Body of pancreas (tissue), 4 donors: ENCODE measurements at regions not wholly inside any gene's neighbourhood (a gene's known extent, or its start where the extent isn't known, plus 50 kb on each side); places are given as distances from the start of the nearest gene placed in this dataset.

Source experiments
- ATAC-seq: fragments of 150-250 bp; one replicate; pipeline ENCODE4 v1.9.1; 2016
- DNase-seq, 4 donors: peaks; one replicate each; pipeline ENCODE4 v3.0.0-alpha.2; 2019
- H3K27ac ChIP-seq, 4 donors: fragments of 200-600 bp; sonication (generic); 1 replicate in 3 of 4; 2 replicates in 1 of 4; pipeline versions ENCODE4 v1.5.1 to v1.6.1; 2016 to 2019; ENCODE audit warnings: mild to moderate bottlenecking in 1 of 4, mixed read lengths in 1 of 4, moderate library complexity in 1 of 4
- H3K27me3 ChIP-seq, 2 donors: fragments of 200-600 bp; sonication (generic); one replicate each; pipeline ENCODE4 v1.6.0; 2016; ENCODE audit warnings: mild to moderate bottlenecking in 1 of 2
- H3K36me3 ChIP-seq, 2 donors: fragments of 200-600 bp; sonication (generic); replicated peaks in 1 of 2; 2 replicates each; pipeline ENCODE4 v1.5.1; 2016; ENCODE audit warnings: low read depth in 2 of 2; ENCODE audit not compliant: insufficient read depth in 1 of 2
- H3K4me1 ChIP-seq: fragments of 200-600 bp; sonication (generic); one replicate; pipeline ENCODE4 v1.6.0; 2016
- H3K4me3 ChIP-seq, 2 donors: fragments of 200-600 bp; sonication (generic); 1 replicate in 1 of 2; 2 replicates in 1 of 2; pipeline ENCODE4 v1.5.1; 2016 to 2019
- H3K9me3 ChIP-seq, 3 donors: fragments of 200-600 bp; sonication (generic); 1 replicate in 2 of 3; 2 replicates in 1 of 3; pipeline ENCODE4 v1.5.1; 2016
- CTCF ChIP-seq, 7 experiments: fragments of 450-650 bp in 4 of 7; fragments of 200-600 bp in 3 of 7; sonication (generic) in 3 of 7; IDR thresholded peaks; one replicate each; pipeline ENCODE4 v1.5.1; 2016 to 2019; ENCODE audit warnings: antibody characterized with exemption in 7 of 7
- POLR2A ChIP-seq, 3 donors: fragments of 450-650 bp; IDR thresholded peaks; one replicate each; pipeline ENCODE4 v1.6.1; 2016; ENCODE audit warnings: antibody characterized with exemption in 3 of 3, mild to moderate bottlenecking in 2 of 3
- WGBS, 2 donors: methylation state at CpG; one replicate each; pipeline ENCODE4 v1.1.5; 2017; 5-methylcytosine and 5-hydroxymethylcytosine counted together
- intact Hi-C: fragments of 100-400 bp; cut with DNase I; formaldehyde crosslinking; loops from one replicate; pipeline ENCODE4 v1.15.1; 2023

- H3K27me3 ChIP-seq = no peaks in the 10 kb centered on the region
- no peak overlapping the region for H3K4me3 ChIP-seq
- H3K27ac ChIP-seq = no peak overlapping the region
- H3K36me3 ChIP-seq = no peaks in the 10 kb centered on the region
- H3K4me1 ChIP-seq = no peaks in the 10 kb centered on the region
- no peak for ATAC-seq
- WGBS, 2 donors = 57 to 69% methylated on average over 1 of the region's 1 CpG
- DNase-seq = no peak
- intact Hi-C loops = no loop called here
- TF ChIP-seq CTCF (IDR thresholded peaks at IDR 0.05) = no peak
- no peak for TF ChIP-seq POLR2A (IDR thresholded peaks at IDR 0.05)
- peaks cover 0 to 14% (median 0%) of the 10 kb centered on the region in 3 donors for H3K9me3 ChIP-seq
Observed at GRCh38 chr12:58277231-58277630, 335.9 kb downstream of the ATP23 start.

DNA sequence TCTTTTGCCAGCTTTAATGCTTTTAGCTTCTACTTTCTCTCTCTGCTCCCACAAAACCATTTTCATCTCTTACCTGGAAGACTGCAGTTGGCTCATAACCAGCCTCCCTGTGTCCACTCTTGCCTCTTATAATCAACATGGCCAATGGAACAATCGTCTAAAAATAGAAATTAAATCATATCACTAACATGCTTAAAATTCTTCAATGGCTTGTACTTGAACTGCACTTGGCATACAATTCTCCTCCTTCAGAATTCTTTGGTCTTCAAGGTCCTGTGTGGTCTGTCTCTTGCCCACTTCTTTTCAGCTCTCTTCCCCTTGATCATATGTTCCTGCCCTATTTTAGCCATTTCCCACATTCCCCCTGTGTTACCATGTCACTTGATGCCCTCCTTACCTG lies 342.2 kb downstream of the ATP23 start:
- Histone ChIP-seq H3K27me3 (no peaks in the 10 kb centered on the region), H3K9me3 (peaks cover 0 to 5% (median 0%) of the 10 kb centered on the region in 3 donors), H3K4me3 (no peak overlapping the region), H3K27ac (no peak overlapping the region), H3K4me1 (no peaks in the 10 kb centered on the region), H3K36me3 (no peaks in the 10 kb centered on the region)
- intact Hi-C loops = no loop called here
- DNase-seq (no peak), ATAC-seq (no peak)
- WGBS, 2 donors = 21 to 24% methylated on average over 1 of the region's 1 CpG
- TF ChIP-seq CTCF (IDR thresholded peaks at IDR 0.05) = no peak
- TF ChIP-seq POLR2A (IDR thresholded peaks at IDR 0.05) = no peak

DNA sequence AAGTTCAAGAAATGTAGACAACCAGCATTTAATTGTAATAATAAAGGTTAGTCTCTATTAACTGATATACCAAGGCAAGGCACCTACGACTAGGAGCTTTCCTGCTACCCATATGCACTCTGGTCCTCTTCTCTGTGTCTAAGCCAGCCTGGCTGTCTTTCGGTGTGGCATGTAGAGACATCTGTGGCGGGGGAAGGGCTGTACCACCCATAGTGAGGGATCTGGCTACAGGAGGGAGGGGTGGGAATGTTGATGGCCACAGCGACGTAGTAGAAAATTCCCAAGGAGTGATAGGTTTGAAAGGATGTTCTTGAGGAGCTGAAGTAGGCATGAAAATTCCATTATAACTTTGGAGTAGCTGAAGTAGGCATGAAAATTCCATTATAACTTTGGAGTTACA lies 344.2 kb downstream of the ATP23 start:
- intact Hi-C loops = no loop called here
- Histone ChIP-seq H3K36me3 (no peaks in the 10 kb centered on the region), H3K9me3 (peaks cover 0 to 5% (median 0%) of the 10 kb centered on the region in 3 donors), H3K4me3 (no peak overlapping the region), H3K27me3 (no peaks in the 10 kb centered on the region), H3K27ac (no peak overlapping the region), H3K4me1 (no peaks in the 10 kb centered on the region)
- ATAC-seq (no peak), DNase-seq (no peak)
- 59 to 67% methylated on average over 5 of the region's 5 CpGs for WGBS, 2 donors
- TF ChIP-seq CTCF (IDR thresholded peaks at IDR 0.05) (no peak), POLR2A (IDR thresholded peaks at IDR 0.05) (no peak)

DNA sequence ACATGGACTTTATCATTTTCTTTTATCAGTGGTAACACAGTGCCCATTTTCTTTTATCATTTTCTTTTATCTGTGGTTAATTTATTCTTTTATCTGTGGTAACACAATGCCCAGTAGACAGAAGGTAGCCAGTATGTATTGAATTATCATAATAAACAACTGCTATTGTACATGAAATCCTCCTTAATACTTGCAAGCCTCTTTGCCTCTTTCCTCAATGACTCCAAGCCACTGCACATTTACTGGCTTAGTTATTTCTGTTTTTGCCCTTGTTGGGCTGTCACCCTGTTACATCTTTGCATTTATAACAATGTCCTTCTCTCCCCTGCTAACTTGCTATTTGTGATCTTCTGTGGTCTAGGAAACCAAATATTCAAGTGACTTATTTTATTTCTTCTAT lies 345.0 kb downstream of the ATP23 start:
- TF ChIP-seq POLR2A (IDR thresholded peaks at IDR 0.05) (no peak), CTCF (IDR thresholded peaks at IDR 0.05) (no peak)
- no peak for DNase-seq
- Histone ChIP-seq H3K4me3 (no peak overlapping the region), H3K4me1 (no peaks in the 10 kb centered on the region), H3K27me3 (no peaks in the 10 kb centered on the region), H3K9me3 (peaks cover 0 to 1% (median 0%) of the 10 kb centered on the region in 3 donors), H3K36me3 (no peaks in the 10 kb centered on the region), H3K27ac (no peak overlapping the region)
- no peak for ATAC-seq
- intact Hi-C loops = no loop called here

DNA sequence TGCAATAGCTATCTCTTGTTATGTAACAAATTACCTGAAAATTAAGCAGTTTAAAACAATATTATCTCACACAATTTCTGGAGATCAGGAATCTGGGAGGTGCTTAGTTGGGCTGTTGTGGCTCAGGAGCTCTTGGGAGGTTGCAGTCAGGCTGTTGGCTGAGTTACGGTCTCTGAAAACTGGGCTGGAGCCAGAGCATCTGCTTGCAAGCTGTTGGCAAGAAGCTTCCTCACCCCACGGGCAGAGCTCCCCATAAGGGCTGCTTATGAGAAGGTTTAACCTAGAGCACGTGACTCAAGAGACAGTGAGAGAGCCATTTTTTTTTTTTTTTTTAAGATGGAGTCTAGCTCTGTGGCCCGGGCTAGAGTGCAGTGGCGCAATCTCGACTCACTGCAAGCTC lies 346.8 kb downstream of the ATP23 start:
- no peak for DNase-seq
- H3K27me3 ChIP-seq = no peaks in the 10 kb centered on the region
- no peak for ATAC-seq
- TF ChIP-seq CTCF (IDR thresholded peaks at IDR 0.05) (no peak), POLR2A (IDR thresholded peaks at IDR 0.05) (no peak)
- H3K36me3 ChIP-seq = no peaks in the 10 kb centered on the region
- H3K4me1 ChIP-seq = no peaks in the 10 kb centered on the region
- no peak overlapping the region for H3K27ac ChIP-seq
- no peak overlapping the region for H3K4me3 ChIP-seq
- H3K9me3 ChIP-seq = no peaks in the 10 kb centered on the region
- intact Hi-C loops = no loop called here
- 83 to 90% methylated on average over 6 of the region's 6 CpGs for WGBS, 2 donors
